SK-N-SH (cell line): ENCODE measurements at regions not wholly inside any gene's neighbourhood (a gene's known extent, or its start where the extent isn't known, plus 50 kb on each side); places are given as distances from the start of the nearest gene placed in this dataset.

ENCODE experiments used
- CTCF ChIA-PET: fragments of 300-600, 350-600 bp; formaldehyde crosslinking; extraction: SDS; loops from one replicate; lab custom pipeline; 2021; lab: Yijun Ruan, JAX
- POLR2A ChIA-PET: fragments of 350-600 bp; sonication (Branson Sonifier 250); formaldehyde crosslinking; extraction: SDS; loops from one replicate; lab custom pipeline; 2020; ENCODE audit warnings: antibody characterized with exemption, inconsistent platforms; lab: Yijun Ruan, JAX
- DNase-seq: peaks from one replicate; pipeline ENCODE4 v3.0.0; 2012
- H2AFZ ChIP-seq: fragments of 200-600 bp; sonication (generic); 2 replicates; pipeline ENCODE4 v1.8.1; 2016; ENCODE audit warnings: antibody characterized with exemption, mild to moderate bottlenecking, low read depth
- H3F3A ChIP-seq: fragments of 200-600 bp; sonication (generic); replicated peaks from 2 replicates; pipeline ENCODE3; 2016; ENCODE audit warnings: antibody characterized with exemption, mild to moderate bottlenecking; ENCODE audit not compliant: insufficient read depth
- H3K27ac ChIP-seq, 2 experiments: fragments of 200-500 bp in 1 of 2; fragments of 200-600 bp in 1 of 2; sonication (Bioruptor generic) in 1 of 2; sonication (generic), shearing (Covaris generic) in 1 of 2; 2 replicates each; pipeline versions ENCODE4 v1.5.1 to v1.6.1; 2014 to 2016; ENCODE audit warnings: low read depth in 2 of 2, inconsistent platforms in 1 of 2, low read length in 1 of 2, mild to moderate bottlenecking in 1 of 2, mixed read lengths in 1 of 2
- H3K27me3 ChIP-seq: fragments of 200-600 bp; sonication (generic), shearing (Covaris generic); 2 replicates; pipeline ENCODE4 v1.6.1; 2016; ENCODE audit warnings: mixed run types; ENCODE audit not compliant: insufficient read depth
- H3K36me3 ChIP-seq, 2 experiments: fragments of 200-500 bp in 1 of 2; fragments of 200-600 bp in 1 of 2; sonication (Bioruptor generic) in 1 of 2; sonication (generic) in 1 of 2; replicated peaks in 1 of 2; 2 replicates each; pipeline versions ENCODE3 to v1.5.1; 2014 to 2016; ENCODE audit warnings: low read length in 1 of 2, mild to moderate bottlenecking in 1 of 2; ENCODE audit not compliant: insufficient read depth in 2 of 2, control insufficient read depth in 1 of 2
- H3K4me1 ChIP-seq, 2 experiments: fragments of 200-500 bp in 1 of 2; fragments of 200-600 bp in 1 of 2; sonication (Bioruptor generic) in 1 of 2; sonication (generic), shearing (Covaris generic) in 1 of 2; 2 replicates each; pipeline versions ENCODE4 v1.5.1 to v1.6.1; 2014 to 2016; ENCODE audit warnings: low read depth in 1 of 2, low read length in 1 of 2, mixed run types in 1 of 2; ENCODE audit not compliant: insufficient read depth in 2 of 2, control insufficient read depth in 1 of 2
- H3K4me2 ChIP-seq: fragments of 200-600 bp; sonication (generic), shearing (Covaris generic); 2 replicates; pipeline ENCODE4 v1.6.1; 2017; ENCODE audit warnings: mixed run types
- H3K4me3 ChIP-seq, 2 experiments: fragments of 200-500 bp in 1 of 2; fragments of 200-600 bp in 1 of 2; sonication (Bioruptor generic) in 1 of 2; sonication (generic), shearing (Covaris generic) in 1 of 2; 2 replicates each; pipeline versions ENCODE4 v1.5.1 to v1.8.1; 2014 to 2016; ENCODE audit warnings: low read depth in 2 of 2, inconsistent platforms in 1 of 2, low read length in 1 of 2, mild to moderate bottlenecking in 1 of 2, mixed read lengths in 1 of 2, moderate library complexity in 1 of 2
- H3K79me2 ChIP-seq: fragments of 200-600 bp; sonication (generic); 2 replicates; pipeline ENCODE4 v1.8.1; 2017; ENCODE audit warnings: mild to moderate bottlenecking; ENCODE audit not compliant: insufficient read depth
- H3K9ac ChIP-seq: fragments of 200-600 bp; sonication (generic); 2 replicates; pipeline ENCODE4 v1.6.1; 2017; ENCODE audit warnings: mixed run types
- H3K9me2 ChIP-seq: fragments of 200-600 bp; sonication (generic); 2 replicates; pipeline ENCODE4 v1.6.1; 2017; ENCODE audit warnings: mixed run types
- H3K9me3 ChIP-seq: fragments of 200-600 bp; sonication (generic); 2 replicates; pipeline ENCODE4 v1.6.1; 2017; ENCODE audit warnings: mixed run types, mild to moderate bottlenecking, moderate library complexity
- H4K20me1 ChIP-seq: fragments of 200-600 bp; sonication (generic); 2 replicates; pipeline ENCODE4 v1.6.1; 2017; ENCODE audit warnings: mild to moderate bottlenecking, mixed run types; ENCODE audit not compliant: insufficient read depth
- CHD2 ChIP-seq: fragments of 150-350 bp; IDR thresholded peaks from 2 replicates; pipeline ENCODE4 v1.6.1; 2018; ENCODE audit warnings: low read length; ENCODE audit not compliant: partially characterized antibody
- ELF1 ChIP-seq: IDR thresholded peaks from 2 replicates; pipeline ENCODE4 v1.4.0; 2012
- EZH2phosphoT487 ChIP-seq: fragments of 200-600 bp; sonication (generic); IDR thresholded peaks from 2 replicates; pipeline ENCODE4 v1.6.1; 2017; ENCODE audit warnings: low read depth, mixed run types, mild to moderate bottlenecking, antibody characterized with exemption, moderate library complexity, borderline replicate concordance
- FOSL2 ChIP-seq: IDR thresholded peaks from 2 replicates; pipeline ENCODE4 v1.4.0; 2012; ENCODE audit warnings: low read depth, mild to moderate bottlenecking, moderate library complexity, borderline replicate concordance
- FOXJ3 ChIP-seq: sonication (generic); formaldehyde crosslinking; IDR thresholded peaks from 2 replicates; pipeline ENCODE4 v1.5.1; 2020; ENCODE audit warnings: mild to moderate bottlenecking, missing genetic modification reagents
- FOXM1 ChIP-seq: IDR thresholded peaks from 2 replicates; pipeline ENCODE4 v1.4.0; 2012; ENCODE audit warnings: low read depth, mild to moderate bottlenecking
- MXI1 ChIP-seq: IDR thresholded peaks from 2 replicates; pipeline ENCODE4 v1.6.1; 2012; ENCODE audit warnings: mild to moderate bottlenecking, low read depth, low read length, improper control_type of control experiment
- NFIC ChIP-seq: IDR thresholded peaks from 2 replicates; pipeline ENCODE4 v1.4.0; 2012; ENCODE audit warnings: borderline replicate concordance
- POLR2AphosphoS5 ChIP-seq: IDR thresholded peaks from 2 replicates; pipeline ENCODE4 v1.6.1; 2012; ENCODE audit warnings: low read depth, low read length
- RAD21 ChIP-seq: IDR thresholded peaks from 2 replicates; pipeline ENCODE4 v1.6.1; 2012; ENCODE audit warnings: mild to moderate bottlenecking, low read length
- RCOR1 ChIP-seq: fragments of 150-350 bp; IDR thresholded peaks from 2 replicates; pipeline ENCODE4 v1.6.1; 2017; ENCODE audit warnings: antibody characterized with exemption, low read length
- REST ChIP-seq: IDR thresholded peaks from 2 replicates; pipeline ENCODE4 v1.6.1; 2012; ENCODE audit warnings: mild to moderate bottlenecking, low read depth, low read length, moderate library complexity
- RXRA ChIP-seq: IDR thresholded peaks from 2 replicates; pipeline ENCODE4 v1.4.0; 2012; ENCODE audit warnings: low read depth, mild to moderate bottlenecking, borderline replicate concordance
- SIN3A ChIP-seq: IDR thresholded peaks from 2 replicates; pipeline ENCODE4 v1.6.1; 2012; ENCODE audit warnings: low read depth, mild to moderate bottlenecking, low read length, moderate library complexity, borderline replicate concordance
- SMC3 ChIP-seq: IDR thresholded peaks from 2 replicates; pipeline ENCODE4 v1.6.1; 2012; ENCODE audit warnings: low read depth, low read length, improper control_type of control experiment
- TCF12 ChIP-seq: IDR thresholded peaks from 2 replicates; pipeline ENCODE4 v1.4.0; 2012
- TEAD4 ChIP-seq: IDR thresholded peaks from 2 replicates; pipeline ENCODE4 v1.4.0; 2012; ENCODE audit warnings: mild to moderate bottlenecking, borderline replicate concordance; ENCODE audit not compliant: insufficient read depth
- YY1 ChIP-seq: IDR thresholded peaks from 2 replicates; pipeline ENCODE4 v1.4.0; 2012; ENCODE audit warnings: low read depth, mild to moderate bottlenecking
- WGBS: methylation state at CpG from one replicate; pipeline ENCODE4 v1.1.6; 2017; ENCODE audit warnings: low lambda C conversion rate; 5-methylcytosine and 5-hydroxymethylcytosine counted together
- TF ChIP-seq, protein P1 (sequence below): fragments of 150-350 bp; IDR thresholded peaks from 2 replicates; pipeline ENCODE4 v1.6.1; 2017; ENCODE audit warnings: antibody characterized with exemption, low read length, low read depth, borderline replicate concordance
- TF ChIP-seq, protein P2 (sequence below): IDR thresholded peaks from 2 replicates; pipeline ENCODE4; 2012
- TF ChIP-seq, protein P3 (sequence below): IDR thresholded peaks from 2 replicates; pipeline ENCODE4 v1.4.0; 2012; ENCODE audit warnings: low read depth

DNA sequence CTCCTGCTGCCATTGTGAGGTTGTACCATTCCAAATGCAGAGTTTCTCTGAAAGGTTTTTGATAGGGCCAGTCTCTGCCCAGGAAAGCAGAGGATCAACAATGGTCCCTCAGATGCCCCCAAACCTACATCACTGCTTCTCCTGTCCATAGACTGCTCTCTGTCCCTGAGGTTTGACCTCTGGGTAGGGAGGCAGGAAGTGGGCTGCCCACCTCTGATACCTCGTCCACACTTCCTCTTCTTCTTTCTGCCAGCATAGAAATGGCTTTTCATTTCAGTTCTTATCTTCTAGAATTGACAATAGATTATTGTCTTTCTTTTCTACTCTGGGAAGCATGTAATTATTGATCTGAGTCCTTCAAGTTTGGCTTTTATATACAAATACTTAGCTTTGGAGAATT lies 170.6 kb downstream of the TRMT11 start (continued):
- TF ChIP-seq SIN3A (no peak), MXI1 (no peak), SMC3 (no peak), RXRA (no peak), POLR2AphosphoS5 (no peak), RCOR1 (no peak), TCF12 (no peak), REST (no peak)

GRCh38 chr6:126167726-126168125 lies 172.2 kb upstream of the CENPW start:
- H2AFZ ChIP-seq = no peak overlapping the region
- WGBS = 96% methylated on average over 2 of the region's 2 CpGs
- no peaks in the 10 kb centered on the region; the same call in 1 of the 2 replicates for H3K27me3 ChIP-seq
- no peaks in the 10 kb centered on the region for H3K9me3 ChIP-seq
- no peaks in the 10 kb centered on the region for H3F3A ChIP-seq
- no peaks in the 10 kb centered on the region for H4K20me1 ChIP-seq
- ChIA-PET POLR2A (no interaction called here), CTCF (interaction anchor here (1.0 to 2.0 kb wide), 3 partner anchors 8 to 133 kb away, joined by 3 to 5 read pairs (median 4); no protein-coding TSS in a partner anchor)
- H3K79me2 ChIP-seq = no peaks in the 10 kb centered on the region
- H3K9me2 ChIP-seq = no peaks in the 10 kb centered on the region
- no peak overlapping the region for H3K4me3 ChIP-seq
- TF ChIP-seq RCOR1 (no peak), FOXM1 (no peak), RXRA (no peak), NFIC (no peak)
- no peak overlapping the region for H3K9ac ChIP-seq
- no peak overlapping the region for H3K27ac ChIP-seq
- no peak for DNase-seq
- no peaks in the 10 kb centered on the region for H3K36me3 ChIP-seq
- H3K4me2 ChIP-seq = no peak overlapping the region
- H3K4me1 ChIP-seq = no peaks in the 10 kb centered on the region

GRCh38 chr6:126170433-126170832 lies 169.5 kb upstream of the CENPW start:
- H4K20me1 ChIP-seq = no peaks in the 10 kb centered on the region
- DNase-seq = no peak
- no peaks in the 10 kb centered on the region for H3K79me2 ChIP-seq
- H3K9me3 ChIP-seq = no peaks in the 10 kb centered on the region
- H3K4me3 ChIP-seq = no peak overlapping the region
- H2AFZ ChIP-seq = no peak overlapping the region
- no peak overlapping the region for H3K9ac ChIP-seq
- TF ChIP-seq SMC3 (no peak), TEAD4 (no peak), FOXM1 (no peak), RAD21 (no peak), FOXJ3 (CRISPR knock-in tag) (no peak), CHD2 (no peak), ELF1 (no peak), NFIC (no peak), FOSL2 (no peak), EZH2phosphoT487 (no peak), YY1 (no peak)
- TF ChIP-seq, protein P1, sequence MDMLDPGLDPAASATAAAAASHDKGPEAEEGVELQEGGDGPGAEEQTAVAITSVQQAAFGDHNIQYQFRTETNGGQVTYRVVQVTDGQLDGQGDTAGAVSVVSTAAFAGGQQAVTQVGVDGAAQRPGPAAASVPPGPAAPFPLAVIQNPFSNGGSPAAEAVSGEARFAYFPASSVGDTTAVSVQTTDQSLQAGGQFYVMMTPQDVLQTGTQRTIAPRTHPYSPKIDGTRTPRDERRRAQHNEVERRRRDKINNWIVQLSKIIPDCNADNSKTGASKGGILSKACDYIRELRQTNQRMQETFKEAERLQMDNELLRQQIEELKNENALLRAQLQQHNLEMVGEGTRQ = no peak
- TF ChIP-seq, protein P2, sequence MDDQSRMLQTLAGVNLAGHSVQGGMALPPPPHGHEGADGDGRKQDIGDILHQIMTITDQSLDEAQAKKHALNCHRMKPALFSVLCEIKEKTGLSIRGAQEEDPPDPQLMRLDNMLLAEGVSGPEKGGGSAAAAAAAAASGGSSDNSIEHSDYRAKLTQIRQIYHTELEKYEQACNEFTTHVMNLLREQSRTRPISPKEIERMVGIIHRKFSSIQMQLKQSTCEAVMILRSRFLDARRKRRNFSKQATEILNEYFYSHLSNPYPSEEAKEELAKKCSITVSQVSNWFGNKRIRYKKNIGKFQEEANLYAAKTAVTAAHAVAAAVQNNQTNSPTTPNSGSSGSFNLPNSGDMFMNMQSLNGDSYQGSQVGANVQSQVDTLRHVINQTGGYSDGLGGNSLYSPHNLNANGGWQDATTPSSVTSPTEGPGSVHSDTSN = no peak
- TF ChIP-seq, protein P3, sequence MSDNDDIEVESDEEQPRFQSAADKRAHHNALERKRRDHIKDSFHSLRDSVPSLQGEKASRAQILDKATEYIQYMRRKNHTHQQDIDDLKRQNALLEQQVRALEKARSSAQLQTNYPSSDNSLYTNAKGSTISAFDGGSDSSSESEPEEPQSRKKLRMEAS = no peak
- no peaks in the 10 kb centered on the region; the same call in 1 of the 2 replicates for H3K27me3 ChIP-seq
- CTCF ChIA-PET = interaction anchor here (0.6 to 1.9 kb wide), 5 partner anchors 27 to 634 kb away, joined by 3 to 7 read pairs (median 3); no protein-coding TSS in a partner anchor
- no peaks in the 10 kb centered on the region for H3K9me2 ChIP-seq
- WGBS = 67% methylated on average over 5 of the region's 5 CpGs
- no peak overlapping the region for H3K27ac ChIP-seq
- H3K4me1 ChIP-seq = no peaks in the 10 kb centered on the region
- no peaks in the 10 kb centered on the region for H3K36me3 ChIP-seq
- H3K4me2 ChIP-seq = no peak overlapping the region
- H3F3A ChIP-seq = no peaks in the 10 kb centered on the region
- POLR2A ChIA-PET = no interaction called here
